ENCODE measurements at regions not wholly inside any gene's neighbourhood (a gene's known extent, or its start where the extent isn't known, plus 50 kb on each side); places are given as distances from the start of the nearest gene placed in this dataset.

GRCh38 chr6:15796844-15797243 is 134.0 kb upstream of the DTNBP1 start:
- no peak overlapping the region for H3K4me3 ChIP-seq (ENCODE audit: low read length)
- no peak for TF ChIP-seq ZNF274 (IDR thresholded peaks at IDR 0.05; ENCODE audit: low read depth, low read length)

- no peak for TF ChIP-seq ZNF274 (IDR thresholded peaks at IDR 0.05; ENCODE audit: low read depth, low read length)
- H3K4me3 ChIP-seq (ENCODE audit: low read length) = no peak overlapping the region
Observed at GRCh38 chr6:15796130-15796771, 133.4 kb upstream of the DTNBP1 start.

DNA sequence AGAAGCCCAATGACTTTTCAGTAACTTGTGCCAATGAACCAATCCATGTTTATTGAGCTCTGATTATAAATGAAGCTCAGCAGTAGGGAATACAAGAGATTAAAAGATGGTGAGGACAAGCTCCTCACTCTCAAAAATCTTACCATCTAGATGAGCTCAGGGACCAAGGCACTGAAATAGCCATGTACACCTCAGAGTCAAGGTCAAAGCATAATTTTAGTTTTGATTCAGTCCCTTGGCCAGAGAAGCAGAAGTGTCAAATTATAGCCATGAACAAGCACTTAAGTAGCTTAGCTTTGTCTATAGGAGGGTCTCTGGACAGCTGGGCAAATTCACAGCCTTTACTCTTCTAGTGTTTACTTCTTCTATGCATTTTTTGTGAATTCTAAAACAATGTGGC is 131.0 kb upstream of the DTNBP1 start:
- no peak for TF ChIP-seq ZNF274 (IDR thresholded peaks at IDR 0.05; ENCODE audit: low read depth, low read length)
- H3K4me3 ChIP-seq (ENCODE audit: low read length) = no peak overlapping the region

DNA sequence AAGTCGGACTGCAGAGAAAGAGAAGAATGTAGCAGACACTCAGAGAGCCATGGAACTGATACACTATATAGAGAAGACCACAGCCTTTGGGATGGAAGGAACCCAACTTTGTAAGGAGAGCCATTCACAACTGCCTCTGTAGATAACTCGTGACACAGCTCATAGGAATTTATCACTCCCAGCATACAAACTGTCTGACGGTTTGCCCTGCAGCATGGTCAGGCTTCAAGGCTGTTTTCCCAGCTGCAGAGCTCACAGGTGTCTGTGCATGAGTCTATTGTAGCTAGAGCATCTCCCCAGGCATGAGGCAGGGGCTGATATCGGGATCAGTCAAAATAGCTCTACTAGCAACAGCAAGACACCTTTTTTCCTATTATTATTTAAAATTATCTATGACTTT is 130.5 kb upstream of the DTNBP1 start:
- no peak overlapping the region for H3K4me3 ChIP-seq (ENCODE audit: low read length)
- no peak for TF ChIP-seq ZNF274 (IDR thresholded peaks at IDR 0.05; ENCODE audit: low read depth, low read length)

GRCh38 chr6:15792842-15793241 is 130.0 kb upstream of the DTNBP1 start:
- TF ChIP-seq ZNF274 (IDR thresholded peaks at IDR 0.05; ENCODE audit: low read depth, low read length) = no peak
- no peak overlapping the region for H3K4me3 ChIP-seq (ENCODE audit: low read length)

DNA sequence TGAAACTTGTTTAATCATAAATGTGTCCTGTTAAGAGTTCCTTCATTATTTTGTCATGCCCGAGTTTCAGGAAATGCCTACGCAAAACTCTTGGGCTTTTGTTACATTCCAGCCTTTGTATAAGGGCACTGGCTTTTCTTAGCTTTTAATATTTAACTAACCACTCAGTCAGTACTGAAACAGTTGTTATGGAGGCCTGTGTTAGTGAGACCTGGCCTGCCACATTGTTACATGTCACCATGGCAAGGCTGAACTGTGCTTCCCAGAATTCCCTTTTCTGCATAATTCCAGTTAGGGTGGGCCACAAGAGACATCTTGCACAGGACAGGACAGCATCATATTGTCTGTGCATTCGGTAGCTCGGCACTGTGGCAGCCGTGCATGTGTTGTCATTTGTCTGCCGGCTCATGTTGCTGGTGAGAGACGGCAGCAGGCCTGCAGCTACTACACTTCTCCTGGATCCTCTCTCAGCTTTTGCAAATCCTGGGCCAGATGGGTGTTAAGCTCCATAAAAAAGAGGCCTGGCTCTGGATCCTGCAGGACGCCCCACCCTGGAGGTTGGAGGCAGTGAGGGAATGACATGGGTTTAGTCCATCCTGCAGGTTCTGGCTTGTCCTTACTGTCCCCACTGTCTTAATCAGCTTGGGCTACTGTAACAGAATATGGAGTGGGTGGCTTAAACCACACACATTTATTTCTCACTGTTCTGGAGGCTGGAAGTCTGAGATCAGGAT is 128.8 kb upstream of the DTNBP1 start:
- H3K4me3 ChIP-seq (ENCODE audit: low read length) = no peak overlapping the region
- no peak for TF ChIP-seq ZNF274 (IDR thresholded peaks at IDR 0.05; ENCODE audit: low read depth, low read length)

GRCh38 chr6:15790116-15790515 is 127.3 kb upstream of the DTNBP1 start:
- TF ChIP-seq ZNF274 (IDR thresholded peaks at IDR 0.05; ENCODE audit: low read depth, low read length) = no peak
- no peak overlapping the region for H3K4me3 ChIP-seq (ENCODE audit: low read length)

GRCh38 chr6:15786846-15787245 is 124.0 kb upstream of the DTNBP1 start:
- H3K4me3 ChIP-seq (ENCODE audit: low read length) = no peak overlapping the region
- no peak for TF ChIP-seq ZNF274 (IDR thresholded peaks at IDR 0.05; ENCODE audit: low read depth, low read length)

- H3K4me3 ChIP-seq (ENCODE audit: low read length) = no peak overlapping the region
- TF ChIP-seq ZNF274 (IDR thresholded peaks at IDR 0.05; ENCODE audit: low read depth, low read length) = no peak
Observed at GRCh38 chr6:15783484-15783883, 120.7 kb upstream of the DTNBP1 start.

GRCh38 chr6:15781890-15782289 is 119.1 kb upstream of the DTNBP1 start:
- TF ChIP-seq ZNF274 (IDR thresholded peaks at IDR 0.05; ENCODE audit: low read depth, low read length) = no peak
- no peak overlapping the region for H3K4me3 ChIP-seq (ENCODE audit: low read length)

DNA sequence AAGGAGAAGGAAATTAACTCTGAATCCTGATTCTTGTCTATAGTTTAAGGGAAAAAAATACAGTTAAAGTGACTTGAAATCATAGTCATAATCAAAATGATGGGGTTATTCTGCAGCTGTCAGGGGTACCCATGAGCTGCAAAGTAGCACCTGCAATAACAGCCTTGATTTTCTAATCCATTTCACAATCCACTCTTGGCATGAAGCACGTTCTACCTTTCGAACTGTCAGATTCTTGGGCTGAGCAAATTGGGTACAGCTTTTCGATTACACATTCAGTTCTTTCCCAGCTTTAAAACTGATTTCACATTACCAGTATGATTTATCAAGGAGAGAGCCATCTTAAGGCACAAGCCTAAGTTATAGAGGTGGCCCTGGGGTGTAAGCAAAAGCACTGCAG is 118.5 kb upstream of the DTNBP1 start:
- H3K4me3 ChIP-seq (ENCODE audit: low read length) = no peak overlapping the region
- no peak for TF ChIP-seq ZNF274 (IDR thresholded peaks at IDR 0.05; ENCODE audit: low read depth, low read length)

DNA sequence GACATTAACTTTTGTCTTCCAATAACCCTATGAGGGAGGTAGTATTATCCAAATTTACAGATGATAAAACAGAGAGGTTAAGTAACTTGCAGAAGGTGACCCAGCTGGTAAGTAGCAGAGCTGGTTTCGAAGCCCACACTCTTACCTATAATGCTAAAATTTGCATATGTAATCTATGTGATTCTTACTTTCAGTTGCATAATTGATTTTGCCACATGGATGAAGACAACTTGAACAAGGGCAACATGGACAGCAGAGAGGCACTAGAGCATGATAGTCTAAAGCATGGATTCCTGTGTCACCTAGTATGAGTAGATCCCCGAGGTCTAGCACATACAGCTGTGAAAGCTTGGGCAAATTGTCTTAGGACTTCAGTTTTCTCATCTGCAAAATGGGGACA is 117.6 kb upstream of the DTNBP1 start:
- TF ChIP-seq ZNF274 (IDR thresholded peaks at IDR 0.05; ENCODE audit: low read depth, low read length) = no peak
- H3K4me3 ChIP-seq (ENCODE audit: low read length) = no peak overlapping the region

GRCh38 chr6:15779726-15780125 is 116.9 kb upstream of the DTNBP1 start:
- no peak overlapping the region for H3K4me3 ChIP-seq (ENCODE audit: low read length)
- TF ChIP-seq ZNF274 (IDR thresholded peaks at IDR 0.05; ENCODE audit: low read depth, low read length) = no peak

- no peak overlapping the region for H3K4me3 ChIP-seq (ENCODE audit: low read length)
- no peak for TF ChIP-seq ZNF274 (IDR thresholded peaks at IDR 0.05; ENCODE audit: low read depth, low read length)
Observed at GRCh38 chr6:15776458-15776980, 113.7 kb upstream of the DTNBP1 start.

DNA sequence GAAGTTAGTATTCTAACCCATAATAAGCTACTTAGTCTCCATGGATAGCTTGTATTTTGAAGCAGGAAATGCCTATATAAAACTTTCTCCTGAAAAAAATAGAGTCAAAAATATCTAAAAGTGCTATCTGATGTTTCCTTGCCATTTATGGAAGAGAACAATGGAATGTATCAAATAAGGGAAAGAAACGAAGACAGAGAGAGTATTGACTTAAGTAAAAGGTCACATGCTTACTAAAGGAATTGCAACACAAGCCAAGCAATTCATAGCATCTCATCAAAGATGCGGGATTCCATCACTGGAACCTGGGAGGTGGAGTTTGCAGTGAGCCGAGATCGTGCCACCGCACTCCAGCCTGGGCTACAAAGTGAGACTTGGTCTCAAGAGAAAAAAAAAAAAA is 112.9 kb upstream of the DTNBP1 start:
- TF ChIP-seq ZNF274 (IDR thresholded peaks at IDR 0.05; ENCODE audit: low read depth, low read length) = no peak
- H3K4me3 ChIP-seq (ENCODE audit: low read length) = no peak overlapping the region

All from GM08714 (cell line).